ENCODE measurements at regions not wholly inside any gene's neighbourhood (a gene's known extent, or its start where the extent isn't known, plus 50 kb on each side); places are given as distances from the start of the nearest gene placed in this dataset.

DNA sequence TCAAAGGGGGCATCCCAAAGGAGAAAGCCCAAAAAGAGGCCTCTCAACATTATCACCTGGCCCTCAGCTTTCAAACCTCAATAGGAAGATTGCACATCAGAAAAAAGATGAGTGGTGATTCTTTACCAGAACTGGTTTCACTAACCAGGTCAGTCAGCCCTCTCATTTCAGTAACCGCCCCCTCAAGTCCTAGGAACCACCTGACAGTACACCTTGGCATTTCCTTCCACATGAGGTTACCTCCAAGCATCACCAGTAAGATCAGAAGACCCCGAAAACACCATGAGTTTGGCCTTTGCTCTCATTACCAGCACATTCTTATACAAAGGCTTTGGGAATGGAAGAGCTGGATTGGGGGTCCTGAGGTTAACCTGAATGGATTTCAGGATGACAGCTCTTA lies 200.5 kb downstream of the SUCLA2 start:
- TF ChIP-seq POLR2A (IDR thresholded peaks at IDR 0.05; ENCODE audit: low read depth, low read length) (no peak), POLR2AphosphoS5 (IDR thresholded peaks at IDR 0.05; ENCODE audit: low read depth, low read length) (no peak)
